Nephron progenitor cell (in vitro differentiated cells): ENCODE measurements at regions not wholly inside any gene's neighbourhood (a gene's known extent, or its start where the extent isn't known, plus 50 kb on each side); places are given as distances from the start of the nearest gene placed in this dataset.

Source experiments
- DNase-seq: peaks from one replicate; pipeline ENCODE4 v3.0.0; 2021
- H3K27ac Mint-ChIP-seq: 2 replicates; pipeline ENCODE4 v1.8.0; 2021; ENCODE audit warnings: mild to moderate bottlenecking, moderate library complexity, mixed read lengths
- H3K27me3 Mint-ChIP-seq: 2 replicates; pipeline ENCODE4 v1.8.0; 2021; ENCODE audit warnings: mild to moderate bottlenecking, low read depth, mixed read lengths; ENCODE audit not compliant: poor library complexity
- H3K36me3 Mint-ChIP-seq: 2 replicates; pipeline ENCODE4 v1.8.0; 2021; ENCODE audit warnings: low read depth, mixed read lengths
- H3K4me1 Mint-ChIP-seq: 2 replicates; pipeline ENCODE4 v1.8.0; 2021; ENCODE audit warnings: mixed read lengths
- H3K4me3 Mint-ChIP-seq: 2 replicates; pipeline ENCODE4 v1.8.0; 2021; ENCODE audit warnings: mild to moderate bottlenecking, moderate library complexity, mixed read lengths
- H3K9me3 Mint-ChIP-seq: 2 replicates; pipeline ENCODE4 v1.8.0; 2021; ENCODE audit warnings: mild to moderate bottlenecking, moderate library complexity, mixed read lengths
- CTCF ChIP-seq: fragments of 200-600 bp; sonication (generic); IDR thresholded peaks from 2 replicates; pipeline ENCODE4 v1.5.0; 2021; ENCODE audit warnings: antibody characterized with exemption

GRCh38 chr13:24630121-24630520 lies 50.1 kb upstream of the ATP12A start:
- no peak overlapping the region for H3K27ac Mint-ChIP-seq
- no peak for TF ChIP-seq CTCF

More at GRCh38 chr13:24630121-24630520, 50.1 kb upstream of the ATP12A start:
- H3K4me1 Mint-ChIP-seq: peaks cover 24% of the 10 kb centered on the region
- no peak overlapping the region for H3K4me3 Mint-ChIP-seq
- H3K27me3 Mint-ChIP-seq: peaks cover 8% of the 10 kb centered on the region
- H3K9me3 Mint-ChIP-seq: no peaks in the 10 kb centered on the region
- no peaks in the 10 kb centered on the region for H3K36me3 Mint-ChIP-seq
- no peak for DNase-seq
